Endothelial cell of umbilical vein (primary cell): ENCODE measurements at regions not wholly inside any gene's neighbourhood (a gene's known extent, or its start where the extent isn't known, plus 50 kb on each side); places are given as distances from the start of the nearest gene placed in this dataset.

ENCODE experiments used
- BruUV-seq: library from RNA; stranded (reverse); fragments of 400-500 nt; replicated peaks from 2 replicates; lab custom pipeline; 2021; lab: Mats Ljungman, UMichigan
- CTCF ChIA-PET: fragments of 300-600, 350-600 bp; sonication (Branson Sonifier 250); formaldehyde crosslinking; loops from one replicate; lab custom pipeline; 2021; ENCODE audit warnings: antibody characterized with exemption, inconsistent platforms; lab: Charles Lee
- POLR2A ChIA-PET: fragments of 300-600, 350-600 bp; sonication (Branson Sonifier 250); formaldehyde crosslinking; loops from one replicate; lab custom pipeline; 2021; ENCODE audit warnings: antibody characterized with exemption, inconsistent platforms; lab: Charles Lee
- DNase-seq: peaks from one replicate; pipeline ENCODE4 v3.0.0-alpha.2; 2011; ENCODE audit warnings: low read depth, low spot score
- FAIRE-seq: peaks from 2 replicates; lab custom pipeline; 2011; peaks lifted over from hg19 to GRCh38; lab: Jason Lieb, UNC
- H2AFZ ChIP-seq: 2 replicates; pipeline ENCODE4 v1.6.0; 2012; ENCODE audit warnings: low read depth, low read length, control low read depth, inconsistent platforms
- H3K27ac ChIP-seq: 2 replicates; pipeline ENCODE4 v1.5.1; 2011; ENCODE audit warnings: low read depth, mild to moderate bottlenecking, control low read depth, low read length, moderate library complexity; ENCODE audit not compliant: insufficient read depth
- H3K27me3 ChIP-seq, 2 experiments: 2 replicates each; pipeline versions ENCODE4 v1.6.0 to v1.6.1; 2011; ENCODE audit warnings: low read length in 2 of 2, mixed read lengths in 1 of 2; ENCODE audit not compliant: control insufficient read depth in 2 of 2, insufficient read depth in 2 of 2
- H3K36me3 ChIP-seq, 2 experiments: 2 replicates in 1 of 2; 3 replicates in 1 of 2; pipeline ENCODE4 v1.5.1; 2011; ENCODE audit warnings: low read length in 2 of 2, mild to moderate bottlenecking in 1 of 2, moderate library complexity in 1 of 2; ENCODE audit not compliant: control insufficient read depth in 2 of 2, insufficient read depth in 2 of 2; ENCODE audit errors: extremely low read depth in 1 of 2
- H3K4me1 ChIP-seq: 3 replicates; pipeline ENCODE4 v1.5.1; 2011; ENCODE audit warnings: mild to moderate bottlenecking, low read length; ENCODE audit not compliant: control insufficient read depth, insufficient read depth; ENCODE audit errors: extremely low read depth
- H3K4me2 ChIP-seq: 2 replicates; pipeline ENCODE4 v1.6.1; 2011; ENCODE audit warnings: low read length, control low read depth, mixed read lengths; ENCODE audit not compliant: insufficient read depth
- H3K4me3 ChIP-seq, 3 experiments: fragments of 200-600 bp in 1 of 3; sonication (generic), shearing (Covaris generic) in 1 of 3; replicated peaks in 1 of 3; 2 replicates each; pipeline ENCODE4 v1.5.1; 2011 to 2016; ENCODE audit warnings: control low read depth in 3 of 3, low read length in 3 of 3, mild to moderate bottlenecking in 2 of 3, inconsistent platforms in 1 of 3, low read depth in 1 of 3, moderate library complexity in 1 of 3; ENCODE audit not compliant: insufficient read depth in 1 of 3
- H3K79me2 ChIP-seq: 2 replicates; pipeline ENCODE4 v1.6.0; 2012; ENCODE audit warnings: low read length, inconsistent platforms; ENCODE audit not compliant: control insufficient read depth, insufficient read depth
- H3K9ac ChIP-seq: replicated peaks from 2 replicates; pipeline ENCODE3; 2011; ENCODE audit warnings: low read length, control low read depth; ENCODE audit not compliant: insufficient read depth; ENCODE audit errors: extremely low read depth
- H3K9me1 ChIP-seq: replicated peaks from 3 replicates; pipeline ENCODE4 v1.6.0; 2011; ENCODE audit warnings: mild to moderate bottlenecking, low read length; ENCODE audit not compliant: control insufficient read depth, insufficient read depth; ENCODE audit errors: extremely low read depth
- H3K9me3 ChIP-seq: replicated peaks from 2 replicates; pipeline ENCODE4 v1.5.1; 2012; ENCODE audit warnings: low read length, inconsistent platforms; ENCODE audit not compliant: control insufficient read depth, insufficient read depth
- H4K20me1 ChIP-seq: replicated peaks from 2 replicates; pipeline ENCODE3; 2011; ENCODE audit warnings: mild to moderate bottlenecking, low read length; ENCODE audit not compliant: control insufficient read depth, insufficient read depth; ENCODE audit errors: extremely low read depth
- CTCF ChIP-seq, 2 donors: IDR thresholded peaks; 1 replicate in 1 of 2; 2 replicates in 1 of 2; pipeline ENCODE4 v1.5.1; 2011; ENCODE audit warnings: low read length in 2 of 2, mild to moderate bottlenecking in 2 of 2, moderate library complexity in 2 of 2, control low read depth in 1 of 2, inconsistent platforms in 1 of 2, low read depth in 1 of 2; ENCODE audit not compliant: insufficient read depth in 1 of 2; ENCODE audit errors: extremely low read depth in 1 of 2
- FOS ChIP-seq: IDR thresholded peaks from 2 replicates; pipeline ENCODE4 v1.6.1; 2011; ENCODE audit warnings: mild to moderate bottlenecking, low read length, moderate library complexity, borderline replicate concordance; ENCODE audit not compliant: insufficient read depth
- GATA2 ChIP-seq: IDR thresholded peaks from 2 replicates; pipeline ENCODE4 v1.7.0; 2011; ENCODE audit warnings: low read depth, mild to moderate bottlenecking, moderate library complexity, mixed read lengths, low read length; ENCODE audit not compliant: insufficient read length, insufficient read depth
- JUN ChIP-seq: IDR thresholded peaks from 2 replicates; pipeline ENCODE4 v1.6.1; 2011; ENCODE audit warnings: borderline replicate concordance, low read depth; ENCODE audit not compliant: insufficient read length, insufficient read depth
- MAX ChIP-seq: IDR thresholded peaks from 2 replicates; pipeline ENCODE4 v1.6.1; 2011; ENCODE audit not compliant: insufficient read depth, insufficient read length
- MYC ChIP-seq: IDR thresholded peaks from one replicate; pipeline ENCODE4 v1.6.1; 2011; ENCODE audit warnings: mild to moderate bottlenecking, low read depth, low read length
- POLR2A ChIP-seq: IDR thresholded peaks from 2 replicates; pipeline ENCODE4 v1.6.1; 2012; ENCODE audit warnings: low read depth, mild to moderate bottlenecking, control low read depth, low read length
- POLR2AphosphoS5 ChIP-seq: IDR thresholded peaks from 2 replicates; pipeline ENCODE4 v1.6.1; 2012; ENCODE audit warnings: low read depth, mild to moderate bottlenecking, control low read depth, low read length, moderate library complexity; ENCODE audit not compliant: insufficient read depth
- dilution Hi-C: fragments of 300-500 bp; cut with MboI; formaldehyde crosslinking; loops from one replicate; pipeline ENCODE4 v1.15.0; 2019; ENCODE audit warnings: low sequenced_read_pairs; ENCODE audit not compliant: extremely low pct_ligation_motif_present
- intact Hi-C: fragments of 100-400 bp; cut with micrococcal nuclease; formaldehyde crosslinking; loops from one replicate; pipeline ENCODE4 v1.10.0; 2022

- Histone ChIP-seq H3K9ac (no peak overlapping the region), H3K9me1 (no peaks in the 10 kb centered on the region), H3K36me3 (no peaks in the 10 kb centered on the region), H3K79me2 (no peaks in the 10 kb centered on the region), H3K27me3 (no peaks in the 10 kb centered on the region), H4K20me1 (no peaks in the 10 kb centered on the region), H3K27ac (no peak overlapping the region), H3K4me3 (no peak overlapping the region), H2AFZ (no peak overlapping the region), H3K4me1 (no peaks in the 10 kb centered on the region), H3K9me3 (no peaks in the 10 kb centered on the region), H3K4me2 (no peak overlapping the region)
- ChIA-PET CTCF (no interaction called here), POLR2A (no interaction called here)
- no peak for DNase-seq
- dilution Hi-C loops (no loop called here), intact Hi-C loops (no loop called here)
- FAIRE-seq, result no peak
- TF ChIP-seq FOS (no peak), MAX (no peak), MYC (no peak), CTCF (IDR thresholded peaks at IDR 0.05; ENCODE audit: extremely low read depth in 1 of 2, insufficient read depth in 1 of 2, low read depth in 1 of 2, low read length in 2 of 2) (no peak), POLR2AphosphoS5 (no peak), POLR2A (no peak), GATA2 (no peak), JUN (no peak)
- no TSS peak for BruUV-seq
Observed at GRCh38 chr1:229116114-229116513, 154.8 kb upstream of the RAB4A start.
